HepG2 (cell line): ENCODE measurements at regions not wholly inside any gene's neighbourhood (a gene's known extent, or its start where the extent isn't known, plus 50 kb on each side); places are given as distances from the start of the nearest gene placed in this dataset.
A peak's percentile ranks its signal among the peaks of the same experiment; 100 is the strongest.

Source experiments
- GATAD1 ChIP-seq: IDR thresholded peaks from 2 replicates; pipeline ENCODE4 v1.6.1; 2016; ENCODE audit warnings: missing genetic modification reagents, missing compliant biosample characterization
- HES4 ChIP-seq: sonication (generic); formaldehyde crosslinking; IDR thresholded peaks from 2 replicates; pipeline ENCODE4 v1.9.0; 2021; ENCODE audit warnings: mild to moderate bottlenecking, missing genetic modification reagents, borderline replicate concordance
- HMGA1 ChIP-seq: sonication (generic); formaldehyde crosslinking; conservative IDR thresholded peaks from 2 replicates; pipeline ENCODE4 v1.4.0; 2020; ENCODE audit warnings: missing genetic modification reagents
- NAIF1 ChIP-seq: sonication (generic); formaldehyde crosslinking; IDR thresholded peaks from 2 replicates; pipeline ENCODE4 v1.5.0; 2020; ENCODE audit warnings: mild to moderate bottlenecking, missing genetic modification reagents, borderline replicate concordance
- ZBTB1 ChIP-seq: sonication (generic); formaldehyde crosslinking; IDR thresholded peaks from 2 replicates; pipeline ENCODE4 v1.4.0; 2020; ENCODE audit warnings: missing genetic modification reagents, borderline replicate concordance
- ZEB1 ChIP-seq: IDR thresholded peaks from 2 replicates; pipeline ENCODE4 v1.6.1; 2012; ENCODE audit warnings: mild to moderate bottlenecking, low read depth, inconsistent platforms; ENCODE audit not compliant: insufficient replicate concordance
- ZNF496 ChIP-seq: sonication (generic); formaldehyde crosslinking; IDR thresholded peaks from 2 replicates; pipeline ENCODE4 v1.8.1; 2023; ENCODE audit warnings: mild to moderate bottlenecking, moderate library complexity, missing genetic modification reagents; ENCODE audit not compliant: insufficient replicate concordance
- ZNF614 ChIP-seq: IDR thresholded peaks from 2 replicates; pipeline ENCODE4 v1.6.1; 2018; ENCODE audit warnings: missing biosample characterization, missing genetic modification reagents, inconsistent platforms, borderline replicate concordance
- TF ChIP-seq, protein P1 (sequence below): sonication (generic); formaldehyde crosslinking; IDR thresholded peaks from 2 replicates; pipeline ENCODE4 v1.8.1; 2023; ENCODE audit warnings: missing genetic modification reagents, inconsistent platforms, borderline replicate concordance
- TF ChIP-seq, protein P2 (sequence below): sonication (generic); formaldehyde crosslinking; IDR thresholded peaks from 2 replicates; pipeline ENCODE4 v1.5.1; 2020; ENCODE audit warnings: mild to moderate bottlenecking, missing genetic modification reagents, borderline replicate concordance
- TF ChIP-seq, protein P3 (sequence below): sonication (generic); formaldehyde crosslinking; IDR thresholded peaks from 2 replicates; pipeline ENCODE4 v1.9.0; 2022; ENCODE audit warnings: missing genetic modification reagents, mild to moderate bottlenecking, borderline replicate concordance
- TF ChIP-seq, protein P4 (sequence below): IDR thresholded peaks from 2 replicates; pipeline ENCODE4 v1.6.1; 2016; ENCODE audit warnings: missing compliant biosample characterization, missing genetic modification reagents, borderline replicate concordance

DNA sequence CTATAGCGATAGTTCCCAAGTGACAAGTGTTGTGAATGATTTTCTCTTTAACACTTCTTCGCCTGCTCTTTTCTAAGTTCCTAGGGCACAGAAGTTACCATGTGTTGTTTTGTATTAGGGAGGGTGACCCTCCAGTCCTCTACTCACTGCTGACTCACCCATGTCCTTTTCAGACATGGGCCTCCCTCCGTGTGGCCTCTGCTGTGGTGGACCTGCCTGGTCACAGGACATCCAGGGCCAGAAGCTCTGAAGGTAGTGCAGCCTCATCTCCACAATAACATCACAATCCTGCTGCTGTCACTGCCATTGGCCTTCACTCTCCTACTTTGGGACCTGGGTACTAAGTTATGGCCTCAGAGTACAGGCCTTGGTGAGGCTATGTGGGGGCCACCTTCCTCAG, 87.1 kb upstream of the TNFAIP3 start (continued):
- TF ChIP-seq, protein P1, sequence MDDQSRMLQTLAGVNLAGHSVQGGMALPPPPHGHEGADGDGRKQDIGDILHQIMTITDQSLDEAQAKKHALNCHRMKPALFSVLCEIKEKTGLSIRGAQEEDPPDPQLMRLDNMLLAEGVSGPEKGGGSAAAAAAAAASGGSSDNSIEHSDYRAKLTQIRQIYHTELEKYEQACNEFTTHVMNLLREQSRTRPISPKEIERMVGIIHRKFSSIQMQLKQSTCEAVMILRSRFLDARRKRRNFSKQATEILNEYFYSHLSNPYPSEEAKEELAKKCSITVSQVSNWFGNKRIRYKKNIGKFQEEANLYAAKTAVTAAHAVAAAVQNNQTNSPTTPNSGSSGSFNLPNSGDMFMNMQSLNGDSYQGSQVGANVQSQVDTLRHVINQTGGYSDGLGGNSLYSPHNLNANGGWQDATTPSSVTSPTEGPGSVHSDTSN, result no peak
- TF ChIP-seq ZEB1 (no peak), ZNF614 (CRISPR knock-in tag) (no peak), HMGA1 (no peak), ZBTB1 (no peak), NAIF1 (CRISPR knock-in tag) (no peak), HES4 (CRISPR knock-in tag) (no peak), ZNF496 (CRISPR knock-in tag) (no peak), GATAD1 (CRISPR knock-in tag) (no peak)
- TF ChIP-seq, protein P2, sequence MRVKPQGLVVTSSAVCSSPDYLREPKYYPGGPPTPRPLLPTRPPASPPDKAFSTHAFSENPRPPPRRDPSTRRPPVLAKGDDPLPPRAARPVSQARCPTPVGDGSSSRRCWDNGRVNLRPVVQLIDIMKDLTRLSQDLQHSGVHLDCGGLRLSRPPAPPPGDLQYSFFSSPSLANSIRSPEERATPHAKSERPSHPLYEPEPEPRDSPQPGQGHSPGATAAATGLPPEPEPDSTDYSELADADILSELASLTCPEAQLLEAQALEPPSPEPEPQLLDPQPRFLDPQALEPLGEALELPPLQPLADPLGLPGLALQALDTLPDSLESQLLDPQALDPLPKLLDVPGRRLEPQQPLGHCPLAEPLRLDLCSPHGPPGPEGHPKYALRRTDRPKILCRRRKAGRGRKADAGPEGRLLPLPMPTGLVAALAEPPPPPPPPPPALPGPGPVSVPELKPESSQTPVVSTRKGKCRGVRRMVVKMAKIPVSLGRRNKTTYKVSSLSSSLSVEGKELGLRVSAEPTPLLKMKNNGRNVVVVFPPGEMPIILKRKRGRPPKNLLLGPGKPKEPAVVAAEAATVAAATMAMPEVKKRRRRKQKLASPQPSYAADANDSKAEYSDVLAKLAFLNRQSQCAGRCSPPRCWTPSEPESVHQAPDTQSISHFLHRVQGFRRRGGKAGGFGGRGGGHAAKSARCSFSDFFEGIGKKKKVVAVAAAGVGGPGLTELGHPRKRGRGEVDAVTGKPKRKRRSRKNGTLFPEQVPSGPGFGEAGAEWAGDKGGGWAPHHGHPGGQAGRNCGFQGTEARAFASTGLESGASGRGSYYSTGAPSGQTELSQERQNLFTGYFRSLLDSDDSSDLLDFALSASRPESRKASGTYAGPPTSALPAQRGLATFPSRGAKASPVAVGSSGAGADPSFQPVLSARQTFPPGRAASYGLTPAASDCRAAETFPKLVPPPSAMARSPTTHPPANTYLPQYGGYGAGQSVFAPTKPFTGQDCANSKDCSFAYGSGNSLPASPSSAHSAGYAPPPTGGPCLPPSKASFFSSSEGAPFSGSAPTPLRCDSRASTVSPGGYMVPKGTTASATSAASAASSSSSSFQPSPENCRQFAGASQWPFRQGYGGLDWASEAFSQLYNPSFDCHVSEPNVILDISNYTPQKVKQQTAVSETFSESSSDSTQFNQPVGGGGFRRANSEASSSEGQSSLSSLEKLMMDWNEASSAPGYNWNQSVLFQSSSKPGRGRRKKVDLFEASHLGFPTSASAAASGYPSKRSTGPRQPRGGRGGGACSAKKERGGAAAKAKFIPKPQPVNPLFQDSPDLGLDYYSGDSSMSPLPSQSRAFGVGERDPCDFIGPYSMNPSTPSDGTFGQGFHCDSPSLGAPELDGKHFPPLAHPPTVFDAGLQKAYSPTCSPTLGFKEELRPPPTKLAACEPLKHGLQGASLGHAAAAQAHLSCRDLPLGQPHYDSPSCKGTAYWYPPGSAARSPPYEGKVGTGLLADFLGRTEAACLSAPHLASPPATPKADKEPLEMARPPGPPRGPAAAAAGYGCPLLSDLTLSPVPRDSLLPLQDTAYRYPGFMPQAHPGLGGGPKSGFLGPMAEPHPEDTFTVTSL (CRISPR knock-in tag), result no peak
- TF ChIP-seq, protein P3, sequence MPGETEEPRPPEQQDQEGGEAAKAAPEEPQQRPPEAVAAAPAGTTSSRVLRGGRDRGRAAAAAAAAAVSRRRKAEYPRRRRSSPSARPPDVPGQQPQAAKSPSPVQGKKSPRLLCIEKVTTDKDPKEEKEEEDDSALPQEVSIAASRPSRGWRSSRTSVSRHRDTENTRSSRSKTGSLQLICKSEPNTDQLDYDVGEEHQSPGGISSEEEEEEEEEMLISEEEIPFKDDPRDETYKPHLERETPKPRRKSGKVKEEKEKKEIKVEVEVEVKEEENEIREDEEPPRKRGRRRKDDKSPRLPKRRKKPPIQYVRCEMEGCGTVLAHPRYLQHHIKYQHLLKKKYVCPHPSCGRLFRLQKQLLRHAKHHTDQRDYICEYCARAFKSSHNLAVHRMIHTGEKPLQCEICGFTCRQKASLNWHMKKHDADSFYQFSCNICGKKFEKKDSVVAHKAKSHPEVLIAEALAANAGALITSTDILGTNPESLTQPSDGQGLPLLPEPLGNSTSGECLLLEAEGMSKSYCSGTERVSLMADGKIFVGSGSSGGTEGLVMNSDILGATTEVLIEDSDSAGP (CRISPR knock-in tag), result 0 out of 2 replicates have a peak, but pooled peaks have one; percentile 32
- TF ChIP-seq, protein P4, sequence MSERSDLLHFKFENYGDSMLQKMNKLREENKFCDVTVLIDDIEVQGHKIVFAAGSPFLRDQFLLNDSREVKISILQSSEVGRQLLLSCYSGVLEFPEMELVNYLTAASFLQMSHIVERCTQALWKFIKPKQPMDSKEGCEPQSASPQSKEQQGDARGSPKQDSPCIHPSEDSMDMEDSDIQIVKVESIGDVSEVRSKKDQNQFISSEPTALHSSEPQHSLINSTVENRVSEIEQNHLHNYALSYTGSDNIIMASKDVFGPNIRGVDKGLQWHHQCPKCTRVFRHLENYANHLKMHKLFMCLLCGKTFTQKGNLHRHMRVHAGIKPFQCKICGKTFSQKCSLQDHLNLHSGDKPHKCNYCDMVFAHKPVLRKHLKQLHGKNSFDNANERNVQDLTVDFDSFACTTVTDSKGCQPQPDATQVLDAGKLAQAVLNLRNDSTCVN, result no peak
